ENCODE measurements at regions not wholly inside any gene's neighbourhood (a gene's known extent, or its start where the extent isn't known, plus 50 kb on each side); places are given as distances from the start of the nearest gene placed in this dataset.

GRCh38 chr6:21864206-21864605 lies 270.7 kb downstream of the SOX4 start:
- no peak overlapping the region for H3K4me3 ChIP-seq (ENCODE audit: low read length)
- no peaks in the 10 kb centered on the region for H3K9me3 ChIP-seq (ENCODE audit: control insufficient read depth, insufficient read depth, low read length)
- no peaks in the 10 kb centered on the region for H3K4me1 ChIP-seq (ENCODE audit: control insufficient read depth, low read length)
- no peaks in the 10 kb centered on the region for H4K20me1 ChIP-seq (ENCODE audit: control insufficient read depth, insufficient read depth, low read depth, low read length)
- no peaks in the 10 kb centered on the region for H3K9me2 ChIP-seq (replicated peaks; ENCODE audit: control insufficient read depth, low read length)
- no peak overlapping the region for H3K4me2 ChIP-seq (ENCODE audit: low read length)
- TF ChIP-seq, protein P1, sequence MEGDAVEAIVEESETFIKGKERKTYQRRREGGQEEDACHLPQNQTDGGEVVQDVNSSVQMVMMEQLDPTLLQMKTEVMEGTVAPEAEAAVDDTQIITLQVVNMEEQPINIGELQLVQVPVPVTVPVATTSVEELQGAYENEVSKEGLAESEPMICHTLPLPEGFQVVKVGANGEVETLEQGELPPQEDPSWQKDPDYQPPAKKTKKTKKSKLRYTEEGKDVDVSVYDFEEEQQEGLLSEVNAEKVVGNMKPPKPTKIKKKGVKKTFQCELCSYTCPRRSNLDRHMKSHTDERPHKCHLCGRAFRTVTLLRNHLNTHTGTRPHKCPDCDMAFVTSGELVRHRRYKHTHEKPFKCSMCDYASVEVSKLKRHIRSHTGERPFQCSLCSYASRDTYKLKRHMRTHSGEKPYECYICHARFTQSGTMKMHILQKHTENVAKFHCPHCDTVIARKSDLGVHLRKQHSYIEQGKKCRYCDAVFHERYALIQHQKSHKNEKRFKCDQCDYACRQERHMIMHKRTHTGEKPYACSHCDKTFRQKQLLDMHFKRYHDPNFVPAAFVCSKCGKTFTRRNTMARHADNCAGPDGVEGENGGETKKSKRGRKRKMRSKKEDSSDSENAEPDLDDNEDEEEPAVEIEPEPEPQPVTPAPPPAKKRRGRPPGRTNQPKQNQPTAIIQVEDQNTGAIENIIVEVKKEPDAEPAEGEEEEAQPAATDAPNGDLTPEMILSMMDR (IDR thresholded peaks at IDR 0.05; ENCODE audit: low read depth, low read length, poor library complexity, severe bottlenecking), result no peak
- no peak for TF ChIP-seq EZH2phosphoT487 (IDR thresholded peaks at IDR 0.05; ENCODE audit: borderline replicate concordance, low read length)
- no peaks in the 10 kb centered on the region for H3K79me2 ChIP-seq (ENCODE audit: control insufficient read depth, low read length)
- no peaks in the 10 kb centered on the region for H3F3A ChIP-seq (ENCODE audit: control insufficient read depth, insufficient read depth)
- H3K36me3 ChIP-seq (ENCODE audit: control insufficient read depth, low read length), result no peaks in the 10 kb centered on the region
- H3K27me3 ChIP-seq (ENCODE audit: control insufficient read depth, low read length), result no peaks in the 10 kb centered on the region
- H3K27ac ChIP-seq (ENCODE audit: low read depth, low read length), result no peak overlapping the region

DNA sequence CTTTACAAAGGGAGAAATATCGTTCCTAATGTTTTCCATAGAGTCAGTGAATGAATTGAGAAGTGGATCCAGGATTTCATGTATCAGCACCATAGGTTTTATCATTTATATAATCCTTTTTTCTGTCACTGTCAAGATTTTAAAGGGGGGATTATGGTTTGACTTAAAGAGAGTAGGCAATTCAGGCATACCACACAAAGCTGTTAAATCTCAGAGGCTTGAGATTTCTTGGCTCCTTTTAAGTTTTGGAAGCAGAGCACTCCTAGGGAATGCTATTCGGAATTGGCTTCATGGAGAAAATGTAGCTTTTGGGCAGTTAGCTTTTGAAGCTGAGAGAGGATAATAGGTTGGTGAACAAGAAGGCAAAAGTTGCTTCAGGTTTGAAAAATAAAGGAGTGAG lies 274.7 kb downstream of the SOX4 start:
- no peaks in the 10 kb centered on the region for H3K36me3 ChIP-seq (ENCODE audit: control insufficient read depth, low read length)
- no peaks in the 10 kb centered on the region for H3K79me2 ChIP-seq (ENCODE audit: control insufficient read depth, low read length)
- no peak overlapping the region for H3K27ac ChIP-seq (ENCODE audit: low read depth, low read length)
- no peak overlapping the region for H3K4me3 ChIP-seq (ENCODE audit: low read length)
- no peaks in the 10 kb centered on the region for H3K27me3 ChIP-seq (ENCODE audit: control insufficient read depth, low read length)
- H3F3A ChIP-seq (ENCODE audit: control insufficient read depth, insufficient read depth), result no peaks in the 10 kb centered on the region
- no peaks in the 10 kb centered on the region for H4K20me1 ChIP-seq (ENCODE audit: control insufficient read depth, insufficient read depth, low read depth, low read length)
- no peak overlapping the region for H3K4me2 ChIP-seq (ENCODE audit: low read length)
- no peaks in the 10 kb centered on the region for H3K9me2 ChIP-seq (replicated peaks; ENCODE audit: control insufficient read depth, low read length)
- H3K4me1 ChIP-seq (ENCODE audit: control insufficient read depth, low read length), result no peaks in the 10 kb centered on the region
- no peak for TF ChIP-seq EZH2phosphoT487 (IDR thresholded peaks at IDR 0.05; ENCODE audit: borderline replicate concordance, low read length)
- TF ChIP-seq, protein P1 (IDR thresholded peaks at IDR 0.05; ENCODE audit: low read depth, low read length, poor library complexity, severe bottlenecking), result no peak
- H3K9me3 ChIP-seq (ENCODE audit: control insufficient read depth, insufficient read depth, low read length), result no peaks in the 10 kb centered on the region

DNA sequence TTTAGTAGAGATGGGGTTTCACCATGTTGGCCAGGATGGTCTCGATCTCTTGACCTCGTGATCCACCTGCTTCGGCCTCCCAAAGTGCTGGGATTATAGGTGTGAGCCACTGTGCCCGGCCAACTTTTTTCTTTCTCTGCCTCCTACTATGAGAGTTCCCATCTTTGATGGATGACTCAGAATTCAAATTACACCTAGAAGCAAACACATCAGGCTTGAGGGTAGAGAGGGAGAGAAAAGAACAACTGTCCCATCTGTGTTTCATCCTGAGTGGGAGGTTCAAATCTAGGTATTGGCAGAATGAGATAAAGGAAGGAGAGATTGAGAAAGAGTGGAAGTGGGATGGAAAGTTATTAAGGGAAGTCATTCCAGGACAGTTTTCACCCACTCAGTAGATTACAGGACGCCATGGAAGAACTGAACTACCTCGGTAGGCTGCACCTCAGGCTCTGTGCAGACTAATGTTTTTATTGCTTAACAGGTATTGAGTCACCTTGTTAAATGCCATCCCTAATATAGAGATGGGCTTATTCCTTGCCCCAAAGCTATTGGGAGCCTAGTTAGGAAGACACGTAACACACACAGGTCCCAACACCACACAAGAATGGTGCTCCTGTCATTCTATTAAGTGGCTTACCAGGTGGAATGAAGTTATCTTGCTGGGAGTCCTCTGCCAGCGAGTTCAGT lies 275.7 kb downstream of the SOX4 start:
- H3K4me3 ChIP-seq (ENCODE audit: low read length), result no peak overlapping the region
- TF ChIP-seq, protein P1 (IDR thresholded peaks at IDR 0.05; ENCODE audit: low read depth, low read length, poor library complexity, severe bottlenecking), result no peak
- no peak for TF ChIP-seq EZH2phosphoT487 (IDR thresholded peaks at IDR 0.05; ENCODE audit: borderline replicate concordance, low read length)
- no peaks in the 10 kb centered on the region for H3F3A ChIP-seq (ENCODE audit: control insufficient read depth, insufficient read depth)
- H3K79me2 ChIP-seq (ENCODE audit: control insufficient read depth, low read length), result no peaks in the 10 kb centered on the region
- no peaks in the 10 kb centered on the region for H3K36me3 ChIP-seq (ENCODE audit: control insufficient read depth, low read length)
- no peaks in the 10 kb centered on the region for H4K20me1 ChIP-seq (ENCODE audit: control insufficient read depth, insufficient read depth, low read depth, low read length)
- no peak overlapping the region for H3K27ac ChIP-seq (ENCODE audit: low read depth, low read length)
- no peak overlapping the region for H3K4me2 ChIP-seq (ENCODE audit: low read length)
- no peaks in the 10 kb centered on the region for H3K9me2 ChIP-seq (replicated peaks; ENCODE audit: control insufficient read depth, low read length)
- H3K4me1 ChIP-seq (ENCODE audit: control insufficient read depth, low read length), result no peaks in the 10 kb centered on the region
- no peaks in the 10 kb centered on the region for H3K27me3 ChIP-seq (ENCODE audit: control insufficient read depth, low read length)
- H3K9me3 ChIP-seq (ENCODE audit: control insufficient read depth, insufficient read depth, low read length), result no peaks in the 10 kb centered on the region

All from DOHH2 (cell line).